ENCODE measurements at regions not wholly inside any gene's neighbourhood (a gene's known extent, or its start where the extent isn't known, plus 50 kb on each side); places are given as distances from the start of the nearest gene placed in this dataset.

DNA sequence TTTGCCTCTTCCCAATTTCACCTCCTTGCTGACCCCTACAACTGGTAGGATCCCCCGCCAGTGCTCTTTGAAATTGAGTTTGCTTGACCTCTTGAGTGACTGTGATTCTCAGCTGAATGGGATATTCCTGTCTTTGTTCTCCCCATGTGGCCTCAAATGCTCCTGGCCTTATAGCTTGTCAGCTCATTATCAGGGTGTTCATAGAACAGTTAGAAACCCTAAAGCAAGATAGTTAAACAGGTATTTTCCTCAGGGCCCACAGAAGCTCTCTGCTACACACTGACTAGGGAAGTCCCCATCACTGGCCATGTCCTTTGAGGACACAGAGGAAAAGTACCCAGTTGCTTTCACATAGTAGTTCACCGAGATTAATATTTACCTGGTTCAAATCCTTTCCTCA is 211.5 kb upstream of the DTNBP1 start:
- Mint-ChIP-seq H3K4me1 (peaks cover under 1% of the 10 kb centered on the region), H3K27me3 (peaks cover 9% of the 10 kb centered on the region), H3K9me3 (no peaks in the 10 kb centered on the region), H3K4me3 (no peak overlapping the region), H3K36me3 (no peaks in the 10 kb centered on the region), H3K27ac (no peak overlapping the region)
- DNase-seq, result no peak
- CTCF ChIA-PET, result no interaction called here

DNA sequence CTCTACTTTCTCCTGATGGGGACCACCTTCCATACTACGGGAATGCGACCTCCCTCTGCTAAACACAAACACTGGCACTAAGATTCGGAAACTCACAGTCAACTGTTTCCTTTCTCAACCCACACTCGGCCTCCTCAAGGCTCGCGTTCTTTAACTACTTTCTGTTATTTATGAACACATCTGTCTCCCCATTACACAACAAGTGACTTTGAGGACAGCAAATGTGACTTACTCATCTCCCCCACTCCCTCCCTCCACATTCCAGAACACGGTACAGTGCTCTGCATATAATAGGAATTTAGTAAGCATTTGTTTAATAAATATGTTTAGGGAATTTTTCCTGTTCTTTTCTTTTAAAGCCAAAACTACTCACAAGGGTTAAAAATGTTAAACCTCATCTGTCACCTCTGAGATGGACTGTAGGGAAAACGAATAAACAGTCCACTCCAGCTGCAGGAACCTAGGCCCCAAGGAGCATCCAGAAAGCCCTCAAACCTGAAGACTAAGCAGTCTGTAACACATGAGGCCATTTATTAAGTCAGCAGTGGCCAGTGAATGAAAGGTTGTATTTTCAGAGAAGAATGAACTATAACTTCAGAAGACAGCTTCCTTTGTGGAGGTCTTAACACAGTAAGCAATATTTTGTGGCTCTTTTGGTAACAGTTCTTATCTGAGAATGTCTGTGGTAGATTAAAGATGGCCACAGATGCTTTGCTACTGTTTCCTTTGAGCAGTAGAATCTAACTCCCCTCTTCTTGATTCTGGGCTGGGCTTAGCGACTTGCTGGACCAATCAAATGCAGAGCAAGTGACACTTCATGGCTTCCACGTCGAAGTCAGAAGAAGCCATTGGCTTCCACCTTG is 209.6 kb upstream of the DTNBP1 start:
- H3K36me3 Mint-ChIP-seq, result no peaks in the 10 kb centered on the region
- CTCF ChIA-PET, result no interaction called here
- no peak overlapping the region for H3K27ac Mint-ChIP-seq

GRCh38 chr6:15871276-15871675 is 208.4 kb upstream of the DTNBP1 start:
- no peak overlapping the region for H3K4me3 Mint-ChIP-seq
- peaks cover 7% of the 10 kb centered on the region for H3K27me3 Mint-ChIP-seq
- no peaks in the 10 kb centered on the region for H3K36me3 Mint-ChIP-seq
- no peaks in the 10 kb centered on the region for H3K4me1 Mint-ChIP-seq
- no peaks in the 10 kb centered on the region for H3K9me3 Mint-ChIP-seq
- H3K27ac Mint-ChIP-seq, result no peak overlapping the region
- DNase-seq, result no peak
- CTCF ChIA-PET, result no interaction called here

More for the DNA sequence above, 209.6 kb upstream of the DTNBP1 start:
- Mint-ChIP-seq H3K4me3 (no peak overlapping the region), H3K4me1 (no peaks in the 10 kb centered on the region), H3K9me3 (no peaks in the 10 kb centered on the region), H3K27me3 (peaks cover 7% of the 10 kb centered on the region)
- no peak for DNase-seq

DNA sequence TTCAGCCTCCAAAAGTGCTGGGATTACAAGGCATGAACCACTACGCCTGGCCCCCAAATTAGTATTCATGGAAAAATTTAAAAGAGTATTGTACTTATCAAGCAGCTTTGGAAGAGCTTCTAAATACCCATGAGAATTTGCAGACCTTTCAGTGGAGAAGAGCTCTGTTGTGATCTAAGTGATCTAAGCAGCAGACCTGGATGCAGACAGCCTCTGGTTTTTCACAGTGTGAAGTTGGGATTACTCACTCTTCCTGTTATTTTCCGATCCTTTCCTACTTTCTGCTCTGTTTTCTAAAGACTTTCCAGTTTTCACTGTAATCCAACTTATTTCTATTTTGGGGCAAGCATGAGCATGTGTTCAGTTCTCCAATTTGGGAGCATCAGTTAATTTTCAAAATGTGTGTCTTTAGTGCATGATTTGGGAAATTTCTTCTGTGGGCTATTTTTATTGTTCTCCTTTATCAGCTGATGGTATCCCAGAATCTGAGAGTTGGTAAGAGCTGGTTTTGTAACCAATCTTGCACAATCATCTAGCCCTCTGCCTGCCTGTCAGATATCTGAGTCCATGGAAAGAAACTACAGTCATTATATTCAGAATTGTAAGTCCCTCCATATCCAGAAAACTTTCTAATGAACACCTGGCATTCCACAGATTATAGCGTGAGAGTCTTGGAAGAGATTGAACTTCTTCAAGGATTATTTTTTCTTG is 207.7 kb upstream of the DTNBP1 start:
- Mint-ChIP-seq H3K36me3 (no peaks in the 10 kb centered on the region), H3K27ac (no peak overlapping the region), H3K27me3 (peaks cover 12% of the 10 kb centered on the region), H3K4me1 (no peaks in the 10 kb centered on the region), H3K4me3 (no peak overlapping the region), H3K9me3 (no peaks in the 10 kb centered on the region)
- DNase-seq, result no peak
- CTCF ChIA-PET, result no interaction called here

DNA sequence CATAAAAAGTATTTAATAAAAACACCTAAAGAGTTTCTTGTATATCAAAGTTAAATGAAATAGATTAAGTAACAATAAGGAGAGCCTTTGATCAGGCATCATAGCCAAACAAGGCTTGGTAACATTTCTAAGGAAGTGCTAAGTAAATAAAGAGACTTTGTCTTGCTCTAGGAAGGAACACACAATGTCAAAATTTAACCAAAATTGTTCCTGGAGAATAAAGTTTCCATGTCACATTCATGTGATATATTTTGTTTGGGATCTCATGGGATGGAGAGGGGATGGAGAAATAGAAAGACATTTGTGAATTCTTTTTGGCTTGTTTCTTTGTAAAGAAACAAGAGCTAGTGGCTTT is 201.9 kb upstream of the DTNBP1 start:
- H3K4me3 Mint-ChIP-seq, result no peak overlapping the region

GRCh38 chr6:15864038-15864707 is 201.3 kb upstream of the DTNBP1 start:
- H3K4me3 Mint-ChIP-seq, result no peak overlapping the region
- H3K36me3 Mint-ChIP-seq, result no peaks in the 10 kb centered on the region
- DNase-seq, result no peak
- H3K4me1 Mint-ChIP-seq, result no peaks in the 10 kb centered on the region
- CTCF ChIA-PET, result interaction anchor here (1.1 kb wide), 1 partner anchor 319 kb away, joined by 3 read pairs; no protein-coding TSS in a partner anchor
- H3K27ac Mint-ChIP-seq, result no peak overlapping the region
- peaks cover 2% of the 10 kb centered on the region for H3K9me3 Mint-ChIP-seq
- peaks cover 9% of the 10 kb centered on the region for H3K27me3 Mint-ChIP-seq

More for the DNA sequence above, 201.9 kb upstream of the DTNBP1 start:
- H3K27me3 Mint-ChIP-seq, result peaks cover 9% of the 10 kb centered on the region
- H3K36me3 Mint-ChIP-seq, result no peaks in the 10 kb centered on the region
- no peaks in the 10 kb centered on the region for H3K4me1 Mint-ChIP-seq
- peaks cover 2% of the 10 kb centered on the region for H3K9me3 Mint-ChIP-seq
- no peak overlapping the region for H3K27ac Mint-ChIP-seq
- CTCF ChIA-PET, result interaction anchor here (1.1 kb wide), 1 partner anchor 319 kb away, joined by 3 read pairs; no protein-coding TSS in a partner anchor
- no peak for DNase-seq

DNA sequence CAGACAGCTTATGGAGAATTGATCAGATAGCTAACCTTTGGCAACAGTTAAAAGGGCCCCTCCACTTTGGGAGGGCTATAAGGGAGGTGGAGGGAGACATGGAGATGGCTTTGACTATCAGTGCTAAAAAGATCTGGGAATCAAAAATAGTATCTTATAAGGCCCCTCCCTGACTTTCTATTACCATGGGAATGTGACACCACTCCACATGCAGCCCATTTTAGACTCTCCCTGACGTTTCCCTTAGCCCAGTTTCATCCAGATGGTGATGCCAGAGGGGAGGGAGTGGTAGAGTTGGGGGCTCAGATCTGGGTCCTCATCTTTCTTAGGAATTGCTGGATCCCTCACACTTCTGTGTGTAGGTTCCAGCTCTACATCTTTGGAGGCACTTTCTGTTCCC is 200.0 kb upstream of the DTNBP1 start:
- Mint-ChIP-seq H3K27me3 (peaks cover 5% of the 10 kb centered on the region), H3K36me3 (no peaks in the 10 kb centered on the region), H3K27ac (no peak overlapping the region), H3K9me3 (peaks cover 2% of the 10 kb centered on the region), H3K4me3 (no peak overlapping the region), H3K4me1 (no peaks in the 10 kb centered on the region)
- CTCF ChIA-PET, result interaction anchor here (0.6 to 1.1 kb wide), 2 partner anchors 17 to 574 kb away, joined by 3 read pairs; no protein-coding TSS in a partner anchor
- no peak for DNase-seq

DNA sequence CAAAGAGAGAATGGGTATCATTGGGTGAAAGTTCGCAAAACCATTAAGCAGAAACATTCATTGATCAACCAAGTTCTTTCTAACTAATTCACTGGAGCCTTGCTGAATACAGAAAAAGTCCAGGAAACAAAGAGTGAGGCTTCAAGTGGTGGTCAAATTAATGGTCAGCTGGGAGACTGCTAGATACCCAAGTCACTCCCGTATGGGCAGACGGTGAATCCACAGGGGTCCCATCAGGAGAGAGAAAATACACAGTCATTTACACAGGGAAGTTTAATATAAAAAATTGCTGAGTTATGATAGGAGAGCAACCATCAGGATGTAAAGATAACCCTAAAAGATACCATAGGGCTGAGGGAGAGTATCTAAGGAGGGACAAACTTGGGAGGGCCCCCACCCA is 198.7 kb upstream of the DTNBP1 start:
- no peaks in the 10 kb centered on the region for H3K36me3 Mint-ChIP-seq
- no peak overlapping the region for H3K4me3 Mint-ChIP-seq
- no peak for DNase-seq
- H3K4me1 Mint-ChIP-seq, result no peaks in the 10 kb centered on the region
- CTCF ChIA-PET, result no interaction called here
- peaks cover 5% of the 10 kb centered on the region for H3K27me3 Mint-ChIP-seq
- no peak overlapping the region for H3K27ac Mint-ChIP-seq
- peaks cover 2% of the 10 kb centered on the region for H3K9me3 Mint-ChIP-seq

- peaks cover 5% of the 10 kb centered on the region for H3K27me3 Mint-ChIP-seq
Observed at GRCh38 chr6:15854826-15855710, 192.2 kb upstream of the DTNBP1 start.

GRCh38 chr6:15854378-15854777 is 191.6 kb upstream of the DTNBP1 start:
- Mint-ChIP-seq H3K4me1 (no peaks in the 10 kb centered on the region), H3K36me3 (no peaks in the 10 kb centered on the region), H3K27ac (no peak overlapping the region), H3K27me3 (peaks cover 5% of the 10 kb centered on the region), H3K9me3 (no peaks in the 10 kb centered on the region), H3K4me3 (no peak overlapping the region)
- CTCF ChIA-PET, result no interaction called here
- no peak for DNase-seq

More at GRCh38 chr6:15854826-15855710, 192.2 kb upstream of the DTNBP1 start:
- H3K4me3 Mint-ChIP-seq, result no peak overlapping the region
- CTCF ChIA-PET, result no interaction called here
- H3K4me1 Mint-ChIP-seq, result no peaks in the 10 kb centered on the region
- H3K9me3 Mint-ChIP-seq, result no peaks in the 10 kb centered on the region
- no peaks in the 10 kb centered on the region for H3K36me3 Mint-ChIP-seq
- H3K27ac Mint-ChIP-seq, result no peak overlapping the region
- DNase-seq, result no peak

GRCh38 chr6:15853259-15853658 is 190.4 kb upstream of the DTNBP1 start:
- H3K36me3 Mint-ChIP-seq, result no peaks in the 10 kb centered on the region
- H3K27me3 Mint-ChIP-seq, result peaks cover 5% of the 10 kb centered on the region
- no peak overlapping the region for H3K27ac Mint-ChIP-seq
- H3K9me3 Mint-ChIP-seq, result no peaks in the 10 kb centered on the region
- no peaks in the 10 kb centered on the region for H3K4me1 Mint-ChIP-seq
- H3K4me3 Mint-ChIP-seq, result no peak overlapping the region
- CTCF ChIA-PET, result no interaction called here
- no peak for DNase-seq

DNA sequence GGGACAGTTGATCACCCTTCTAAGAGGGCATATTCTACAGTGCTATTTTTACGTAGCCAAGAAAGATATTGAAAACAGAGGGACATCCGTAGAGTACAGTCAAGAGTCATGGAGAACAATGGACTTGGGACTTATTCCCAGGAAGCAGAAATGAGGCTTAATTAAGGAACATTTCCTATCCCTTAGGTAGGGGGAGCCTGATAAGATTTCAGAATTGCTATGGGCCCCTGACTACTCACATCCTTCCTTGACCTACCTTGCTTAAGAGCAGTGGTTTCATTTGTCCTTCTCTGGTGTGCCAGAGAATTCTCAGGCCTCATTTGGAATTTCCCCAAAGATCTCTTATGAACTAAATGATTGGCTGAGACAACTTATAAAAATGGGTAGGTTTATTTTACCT is 189.5 kb upstream of the DTNBP1 start:
- H3K27ac Mint-ChIP-seq, result no peak overlapping the region
- H3K36me3 Mint-ChIP-seq, result no peaks in the 10 kb centered on the region
- no peak overlapping the region for H3K4me3 Mint-ChIP-seq
- H3K27me3 Mint-ChIP-seq, result peaks cover 5% of the 10 kb centered on the region
- no peaks in the 10 kb centered on the region for H3K9me3 Mint-ChIP-seq
- DNase-seq, result no peak
- no peaks in the 10 kb centered on the region for H3K4me1 Mint-ChIP-seq
- CTCF ChIA-PET, result no interaction called here

DNA sequence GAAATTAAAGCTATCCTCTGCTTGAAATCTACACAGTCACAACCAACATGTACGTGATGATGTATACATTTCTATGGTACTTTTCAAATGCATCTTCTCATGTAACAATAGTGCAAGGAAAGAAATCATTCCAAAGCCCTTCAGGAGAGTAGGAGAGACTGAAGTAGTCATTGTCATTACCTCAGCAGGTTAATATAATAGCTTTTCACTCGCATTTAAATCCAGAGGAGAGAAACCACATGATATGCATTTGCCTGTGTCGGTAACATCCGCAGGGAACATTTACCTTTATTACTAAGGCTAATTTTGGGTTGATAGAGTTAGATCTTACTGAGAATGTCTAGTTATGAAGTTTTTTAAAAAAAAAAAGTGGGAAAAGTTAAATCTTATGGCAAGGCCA is 186.6 kb upstream of the DTNBP1 start:
- no peak overlapping the region for H3K4me3 Mint-ChIP-seq
- no peaks in the 10 kb centered on the region for H3K9me3 Mint-ChIP-seq
- no peaks in the 10 kb centered on the region for H3K4me1 Mint-ChIP-seq
- H3K36me3 Mint-ChIP-seq, result no peaks in the 10 kb centered on the region
- no peak overlapping the region for H3K27ac Mint-ChIP-seq
- H3K27me3 Mint-ChIP-seq, result peaks cover 5% of the 10 kb centered on the region
- no peak for DNase-seq
- CTCF ChIA-PET, result interaction anchor here (1.0 kb wide), 2 partner anchors 8 to 83 kb away, joined by 3 read pairs; no protein-coding TSS in a partner anchor

DNA sequence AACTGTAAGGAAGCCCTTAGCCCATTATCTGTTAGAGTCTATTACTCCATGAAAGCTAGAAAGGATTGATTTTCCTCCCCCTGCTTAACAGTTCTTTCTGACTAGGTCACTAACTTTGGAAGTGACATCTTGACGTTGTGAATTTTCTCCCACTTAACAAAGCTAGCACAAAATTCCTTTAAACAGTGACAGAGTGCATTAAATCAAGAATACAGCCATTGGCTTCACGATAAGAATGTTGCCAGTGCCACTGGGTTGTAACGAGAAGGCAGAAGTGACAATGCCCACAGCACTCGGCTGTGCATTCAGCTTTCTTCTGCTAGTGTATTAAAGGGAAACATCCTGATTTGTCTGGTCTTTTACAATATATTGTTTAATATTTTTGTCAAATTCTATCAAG is 182.7 kb upstream of the DTNBP1 start:
- Mint-ChIP-seq H3K27ac (no peak overlapping the region), H3K27me3 (peaks cover 11% of the 10 kb centered on the region), H3K36me3 (no peaks in the 10 kb centered on the region), H3K9me3 (no peaks in the 10 kb centered on the region), H3K4me3 (no peak overlapping the region), H3K4me1 (no peaks in the 10 kb centered on the region)
- CTCF ChIA-PET, result interaction anchor here (1.4 kb wide), 1 partner anchor 149 kb away, joined by 3 read pairs; no protein-coding TSS in a partner anchor
- no peak for DNase-seq
